ENCODE measurements at regions not wholly inside any gene's neighbourhood (a gene's known extent, or its start where the extent isn't known, plus 50 kb on each side); places are given as distances from the start of the nearest gene placed in this dataset.

GRCh38 chr1:194273660-194274059 is 1087.2 kb upstream of the B3GALT2 start:
- no peak overlapping the region for H3K4me3 ChIP-seq (ENCODE audit: low read depth, low read length)
- DNase-seq (ENCODE audit: low read depth), result no peak
- TF ChIP-seq, protein P1, sequence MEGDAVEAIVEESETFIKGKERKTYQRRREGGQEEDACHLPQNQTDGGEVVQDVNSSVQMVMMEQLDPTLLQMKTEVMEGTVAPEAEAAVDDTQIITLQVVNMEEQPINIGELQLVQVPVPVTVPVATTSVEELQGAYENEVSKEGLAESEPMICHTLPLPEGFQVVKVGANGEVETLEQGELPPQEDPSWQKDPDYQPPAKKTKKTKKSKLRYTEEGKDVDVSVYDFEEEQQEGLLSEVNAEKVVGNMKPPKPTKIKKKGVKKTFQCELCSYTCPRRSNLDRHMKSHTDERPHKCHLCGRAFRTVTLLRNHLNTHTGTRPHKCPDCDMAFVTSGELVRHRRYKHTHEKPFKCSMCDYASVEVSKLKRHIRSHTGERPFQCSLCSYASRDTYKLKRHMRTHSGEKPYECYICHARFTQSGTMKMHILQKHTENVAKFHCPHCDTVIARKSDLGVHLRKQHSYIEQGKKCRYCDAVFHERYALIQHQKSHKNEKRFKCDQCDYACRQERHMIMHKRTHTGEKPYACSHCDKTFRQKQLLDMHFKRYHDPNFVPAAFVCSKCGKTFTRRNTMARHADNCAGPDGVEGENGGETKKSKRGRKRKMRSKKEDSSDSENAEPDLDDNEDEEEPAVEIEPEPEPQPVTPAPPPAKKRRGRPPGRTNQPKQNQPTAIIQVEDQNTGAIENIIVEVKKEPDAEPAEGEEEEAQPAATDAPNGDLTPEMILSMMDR (IDR thresholded peaks at IDR 0.05; ENCODE audit: insufficient read depth, low read length), result no peak

DNA sequence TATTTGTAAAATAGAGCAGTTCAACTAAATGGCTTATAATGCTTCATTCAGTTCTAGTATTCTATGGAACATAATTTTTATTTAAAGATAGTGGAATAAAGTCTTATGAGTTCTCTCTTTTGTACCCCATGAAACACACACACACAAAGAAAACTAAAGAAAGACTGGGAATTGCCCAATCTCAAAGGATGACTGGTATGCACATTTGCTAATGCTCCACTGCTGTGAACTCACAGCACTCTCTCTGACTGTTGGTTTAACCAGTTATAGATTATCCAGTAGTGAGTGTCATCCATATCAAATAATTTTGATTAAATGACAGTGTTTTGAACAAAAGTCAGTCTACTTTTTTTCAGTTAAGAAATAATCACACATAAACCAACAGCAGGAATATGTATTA is 1082.4 kb upstream of the B3GALT2 start:
- TF ChIP-seq, protein P1 (IDR thresholded peaks at IDR 0.05; ENCODE audit: insufficient read depth, low read length), result no peak
- no peak for DNase-seq (ENCODE audit: low read depth)
- no peak overlapping the region for H3K4me3 ChIP-seq (ENCODE audit: low read depth, low read length)

DNA sequence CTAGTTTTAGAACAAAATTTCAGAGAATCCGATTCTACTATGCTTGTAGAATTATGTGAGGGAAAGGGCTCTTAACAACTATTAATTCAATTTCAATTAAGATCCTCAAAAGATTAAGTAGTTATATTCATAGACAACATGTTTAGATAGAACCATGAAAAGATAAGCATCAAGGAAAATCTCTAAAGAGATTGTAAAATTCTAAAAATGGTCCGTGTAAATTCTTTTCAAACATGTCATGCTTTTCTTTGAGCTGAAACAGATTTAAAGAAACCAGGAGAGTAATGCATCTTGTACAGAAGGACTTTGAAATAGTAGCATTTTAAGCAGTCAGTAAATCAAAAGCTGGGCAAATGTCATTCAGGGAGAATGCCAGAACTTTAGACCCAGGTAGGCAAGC is 1080.6 kb upstream of the B3GALT2 start:
- TF ChIP-seq, protein P1 (IDR thresholded peaks at IDR 0.05; ENCODE audit: insufficient read depth, low read length), result no peak
- DNase-seq (ENCODE audit: low read depth), result no peak
- H3K4me3 ChIP-seq (ENCODE audit: low read depth, low read length), result no peak overlapping the region

GRCh38 chr1:194256010-194256409 is 1069.6 kb upstream of the B3GALT2 start:
- DNase-seq (ENCODE audit: low read depth), result no peak
- H3K4me3 ChIP-seq (ENCODE audit: low read depth, low read length), result no peak overlapping the region
- TF ChIP-seq, protein P1 (IDR thresholded peaks at IDR 0.05; ENCODE audit: insufficient read depth, low read length), result no peak

- TF ChIP-seq, protein P1 (IDR thresholded peaks at IDR 0.05; ENCODE audit: insufficient read depth, low read length), result no peak
- H3K4me3 ChIP-seq (ENCODE audit: low read depth, low read length), result no peak overlapping the region
- DNase-seq (ENCODE audit: low read depth), result no peak
Observed at GRCh38 chr1:194252199-194252598, 1065.8 kb upstream of the B3GALT2 start.

DNA sequence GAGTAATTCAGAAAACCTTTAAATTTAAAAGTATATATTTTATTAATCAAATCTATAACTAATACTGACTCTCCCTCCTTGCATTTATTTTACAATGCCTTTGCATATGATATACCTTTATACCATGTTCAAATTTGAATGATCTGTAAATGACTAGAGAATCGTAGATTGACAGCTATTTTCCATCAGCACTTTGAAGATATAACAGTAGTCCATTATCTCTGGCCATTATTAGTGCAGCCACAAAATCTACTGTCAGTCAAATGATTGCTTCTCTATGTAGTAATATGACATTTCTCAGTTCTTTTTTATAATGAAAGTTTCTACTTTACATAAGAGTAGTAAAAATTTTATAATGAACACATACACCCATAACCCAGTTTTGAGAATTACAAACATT is 1054.8 kb upstream of the B3GALT2 start:
- DNase-seq (ENCODE audit: low read depth), result no peak
- TF ChIP-seq, protein P1 (IDR thresholded peaks at IDR 0.05; ENCODE audit: insufficient read depth, low read length), result no peak
- no peak overlapping the region for H3K4me3 ChIP-seq (ENCODE audit: low read depth, low read length)

DNA sequence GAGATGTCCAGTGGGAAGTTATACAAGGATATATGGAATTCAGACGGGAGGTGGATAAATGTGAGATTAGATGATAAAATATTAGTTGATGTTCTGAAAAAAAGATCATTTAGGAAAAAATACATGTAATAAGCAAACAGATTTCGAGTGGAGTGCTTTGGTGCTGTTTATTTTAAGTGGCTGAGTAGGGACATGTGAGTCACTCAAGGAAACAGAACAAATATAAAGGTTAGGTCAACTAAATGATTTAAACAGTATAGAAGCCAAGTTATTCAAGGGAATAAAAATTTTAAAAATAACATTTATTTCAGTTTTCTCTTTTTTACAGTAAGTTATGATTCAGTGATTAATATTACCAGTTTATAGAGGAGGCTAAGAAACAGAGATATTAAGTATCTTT is 1046.7 kb upstream of the B3GALT2 start:
- TF ChIP-seq, protein P1 (IDR thresholded peaks at IDR 0.05; ENCODE audit: insufficient read depth, low read length), result no peak
- H3K4me3 ChIP-seq (ENCODE audit: low read depth, low read length), result no peak overlapping the region
- DNase-seq (ENCODE audit: low read depth), result no peak
